ENCODE measurements at regions not wholly inside any gene's neighbourhood (a gene's known extent, or its start where the extent isn't known, plus 50 kb on each side); places are given as distances from the start of the nearest gene placed in this dataset.

- Histone ChIP-seq H3K9me2 (replicated peaks; ENCODE audit: low read length) (no peaks in the 10 kb centered on the region), H2AFZ (ENCODE audit: low read length) (no peak overlapping the region), H3K4me2 (ENCODE audit: low read length) (no peak overlapping the region), H3K27me3 (ENCODE audit: low read length) (no peaks in the 10 kb centered on the region), H3K4me1 (ENCODE audit: insufficient read depth, low read length) (no peaks in the 10 kb centered on the region), H3K79me2 (ENCODE audit: low read length) (no peaks in the 10 kb centered on the region), H3K4me3 (ENCODE audit: low read length) (no peak overlapping the region), H3K27ac (ENCODE audit: low read length) (no peak overlapping the region), H3K9me3 (ENCODE audit: low read length) (no peaks in the 10 kb centered on the region), H4K20me1 (ENCODE audit: low read length) (no peaks in the 10 kb centered on the region), H3F3A (ENCODE audit: low read length, unreplicated experiment) (no peaks in the 10 kb centered on the region), H3K9ac (ENCODE audit: low read length) (no peak overlapping the region), H3K36me3 (ENCODE audit: low read depth, low read length) (no peaks in the 10 kb centered on the region)
- no TSS peak for BruUV-seq (replicated peaks)
- intact Hi-C loops (cut with micrococcal nuclease) = no loop called here
- POLR2A ChIA-PET (ENCODE audit: unreplicated experiment) = no interaction called here
- ATAC-seq = no peak
- CTCF ChIA-PET = no interaction called here
- TF ChIP-seq CTCF (conservative IDR thresholded peaks at IDR 0.05; ENCODE audit: low read depth, low read length) (no peak), EZH2phosphoT487 (IDR thresholded peaks at IDR 0.05; ENCODE audit: borderline replicate concordance, low read length) (no peak), EZH2 (IDR thresholded peaks at IDR 0.05; ENCODE audit: low read length, unreplicated experiment) (no peak)
- no peak for DNase-seq
Observed at GRCh38 chr3:55297245-55297644, 189.9 kb downstream of the WNT5A start.

- DNase-seq (no peak), ATAC-seq (no peak)
- no peak overlapping the region for H2AFZ ChIP-seq (ENCODE audit: low read length)
- ChIA-PET CTCF (no interaction called here), POLR2A (ENCODE audit: unreplicated experiment) (no interaction called here)
- TF ChIP-seq CTCF (conservative IDR thresholded peaks at IDR 0.05; ENCODE audit: low read depth, low read length) = no peak
- TF ChIP-seq EZH2phosphoT487 (IDR thresholded peaks at IDR 0.05; ENCODE audit: borderline replicate concordance, low read length) = no peak
- no peak for TF ChIP-seq EZH2 (IDR thresholded peaks at IDR 0.05; ENCODE audit: low read length, unreplicated experiment)
- no peak overlapping the region for H3K27ac ChIP-seq (ENCODE audit: low read length)
- H3K4me3 ChIP-seq (ENCODE audit: low read length) = no peak overlapping the region
- H3K9me2 ChIP-seq (replicated peaks; ENCODE audit: low read length) = no peaks in the 10 kb centered on the region
- no peaks in the 10 kb centered on the region for H3K79me2 ChIP-seq (ENCODE audit: low read length)
- no peaks in the 10 kb centered on the region for H3K4me1 ChIP-seq (ENCODE audit: insufficient read depth, low read length)
- no peaks in the 10 kb centered on the region for H3K27me3 ChIP-seq (ENCODE audit: low read length)
- no peak overlapping the region for H3K4me2 ChIP-seq (ENCODE audit: low read length)
- intact Hi-C loops (cut with micrococcal nuclease) = no loop called here
- BruUV-seq (replicated peaks) = no TSS peak
- no peaks in the 10 kb centered on the region for H3K36me3 ChIP-seq (ENCODE audit: low read depth, low read length)
- no peaks in the 10 kb centered on the region for H4K20me1 ChIP-seq (ENCODE audit: low read length)
- H3K9ac ChIP-seq (ENCODE audit: low read length) = no peak overlapping the region
- H3K9me3 ChIP-seq (ENCODE audit: low read length) = no peaks in the 10 kb centered on the region
- H3F3A ChIP-seq (ENCODE audit: low read length, unreplicated experiment) = no peaks in the 10 kb centered on the region
Observed at GRCh38 chr3:55296791-55297190, 190.3 kb downstream of the WNT5A start.

DNA sequence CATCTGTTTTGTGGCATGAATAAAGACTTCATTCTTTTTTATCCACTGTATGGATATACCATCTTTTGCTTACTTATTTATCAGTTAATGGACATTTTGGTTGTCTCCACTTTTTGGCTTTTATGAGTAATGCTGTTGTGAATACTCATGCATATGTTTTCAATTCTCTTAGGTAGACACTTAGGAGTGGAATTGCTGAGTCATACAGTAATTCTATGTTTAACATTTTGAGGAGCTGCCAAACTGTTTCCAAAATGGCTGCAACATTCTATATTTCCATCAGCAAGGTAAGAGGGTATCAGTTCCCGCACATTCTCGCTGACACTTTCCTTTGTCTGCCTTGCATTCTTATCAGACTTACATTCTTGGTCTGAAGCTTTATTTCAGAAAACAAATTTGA is 191.1 kb downstream of the WNT5A start:
- Histone ChIP-seq H3K9me3 (ENCODE audit: low read length) (no peaks in the 10 kb centered on the region), H3K4me1 (ENCODE audit: insufficient read depth, low read length) (no peaks in the 10 kb centered on the region), H3K79me2 (ENCODE audit: low read length) (no peaks in the 10 kb centered on the region), H3K9ac (ENCODE audit: low read length) (no peak overlapping the region), H3K27ac (ENCODE audit: low read length) (no peak overlapping the region), H3K4me3 (ENCODE audit: low read length) (no peak overlapping the region), H3K9me2 (replicated peaks; ENCODE audit: low read length) (no peaks in the 10 kb centered on the region), H3K4me2 (ENCODE audit: low read length) (no peak overlapping the region), H3K36me3 (ENCODE audit: low read depth, low read length) (no peaks in the 10 kb centered on the region), H4K20me1 (ENCODE audit: low read length) (no peaks in the 10 kb centered on the region), H2AFZ (ENCODE audit: low read length) (0 out of 2 replicates have a peak overlapping the region, but pooled peaks have one; percentile 21), H3K27me3 (ENCODE audit: low read length) (no peaks in the 10 kb centered on the region), H3F3A (ENCODE audit: low read length, unreplicated experiment) (no peaks in the 10 kb centered on the region)
- CTCF ChIA-PET = no interaction called here
- TF ChIP-seq CTCF (conservative IDR thresholded peaks at IDR 0.05; ENCODE audit: low read depth, low read length) = no peak
- no peak for TF ChIP-seq EZH2phosphoT487 (IDR thresholded peaks at IDR 0.05; ENCODE audit: borderline replicate concordance, low read length)
- POLR2A ChIA-PET (ENCODE audit: unreplicated experiment) = no interaction called here
- DNase-seq (peak; percentile 19), ATAC-seq (no peak)
- intact Hi-C loops (cut with micrococcal nuclease) = no loop called here
- BruUV-seq (replicated peaks) = no TSS peak

Measured in PC-3 (cell line).